Mesenchymal stem cell (in vitro differentiated cells and primary cell): ENCODE measurements at regions not wholly inside any gene's neighbourhood (a gene's known extent, or its start where the extent isn't known, plus 50 kb on each side); places are given as distances from the start of the nearest gene placed in this dataset.

ENCODE experiments used
- DNase-seq: peaks from one replicate; pipeline ENCODE4 v3.0.0-alpha.2; 2013
- H2AFZ ChIP-seq: one replicate; pipeline ENCODE4 v1.6.1; 2013; ENCODE audit warnings: low read depth, mild to moderate bottlenecking, control low read depth, inconsistent platforms, low read length, moderate library complexity
- H2AK5ac ChIP-seq: 2 replicates; pipeline ENCODE4 v1.6.1; 2013; ENCODE audit warnings: low read length, moderate library complexity, mild to moderate bottlenecking, inconsistent platforms; ENCODE audit not compliant: severe bottlenecking
- H2BK120ac ChIP-seq: one replicate; pipeline ENCODE4 v1.6.1; 2013; ENCODE audit warnings: low read depth, mild to moderate bottlenecking, inconsistent platforms, low read length, moderate library complexity
- H2BK12ac ChIP-seq, 2 experiments: one replicate each; pipeline ENCODE4 v1.6.1; 2013; ENCODE audit warnings: inconsistent platforms in 2 of 2, low read length in 2 of 2, mild to moderate bottlenecking in 2 of 2, moderate library complexity in 2 of 2, control low read depth in 1 of 2
- H2BK15ac ChIP-seq: one replicate; pipeline ENCODE4 v1.6.1; 2013; ENCODE audit warnings: mild to moderate bottlenecking, low read depth, inconsistent platforms; ENCODE audit not compliant: poor library complexity, severe bottlenecking
- H2BK5ac ChIP-seq: 2 replicates; pipeline ENCODE4 v1.6.1; 2013; ENCODE audit warnings: low read depth, mild to moderate bottlenecking, low read length, control low read depth, inconsistent platforms; ENCODE audit not compliant: poor library complexity, severe bottlenecking
- H3K14ac ChIP-seq, 2 experiments: one replicate each; pipeline ENCODE4 v1.6.1; 2013; ENCODE audit warnings: inconsistent platforms in 2 of 2, low read length in 2 of 2, control low read depth in 1 of 2, mild to moderate bottlenecking in 1 of 2, moderate library complexity in 1 of 2
- H3K18ac ChIP-seq, 2 experiments: one replicate each; pipeline ENCODE4 v1.6.1; 2013; ENCODE audit warnings: inconsistent platforms in 2 of 2, low read length in 2 of 2, control low read depth in 1 of 2, low read depth in 1 of 2, mild to moderate bottlenecking in 1 of 2
- H3K23ac ChIP-seq, 2 experiments: one replicate each; pipeline ENCODE4 v1.6.1; 2013; ENCODE audit warnings: inconsistent platforms in 2 of 2, low read length in 2 of 2, mild to moderate bottlenecking in 2 of 2, moderate library complexity in 2 of 2, control low read depth in 1 of 2
- H3K27ac ChIP-seq: 2 replicates; pipeline ENCODE4 v1.5.1; 2013; ENCODE audit warnings: mild to moderate bottlenecking, moderate library complexity, low read length, control low read depth, inconsistent platforms; ENCODE audit not compliant: poor library complexity, severe bottlenecking
- H3K27me3 ChIP-seq, 2 experiments: 2 replicates each; pipeline versions ENCODE4 v1.6.1 to v1.7.0; 2013; ENCODE audit warnings: low read length in 2 of 2, mild to moderate bottlenecking in 2 of 2, moderate library complexity in 2 of 2, control low read depth in 1 of 2, inconsistent platforms in 1 of 2; ENCODE audit not compliant: control insufficient read depth in 1 of 2, insufficient read depth in 1 of 2
- H3K36me3 ChIP-seq, 2 experiments: 2 replicates each; pipeline versions ENCODE4 v1.6.1 to v1.7.0; 2013; ENCODE audit warnings: low read length in 2 of 2, control low read depth in 1 of 2, inconsistent platforms in 1 of 2, low read depth in 1 of 2, mild to moderate bottlenecking in 1 of 2; ENCODE audit not compliant: insufficient read depth in 2 of 2, control insufficient read depth in 1 of 2
- H3K4ac ChIP-seq, 2 experiments: one replicate each; pipeline ENCODE4 v1.6.1; 2013; ENCODE audit warnings: inconsistent platforms in 2 of 2, low read length in 2 of 2, mild to moderate bottlenecking in 2 of 2, moderate library complexity in 2 of 2, control low read depth in 1 of 2, low read depth in 1 of 2
- H3K4me1 ChIP-seq: 2 replicates; pipeline ENCODE4 v1.6.1; 2013; ENCODE audit warnings: low read depth, low read length, control low read depth; ENCODE audit not compliant: control insufficient read depth, insufficient read depth
- H3K4me2 ChIP-seq: 2 replicates; pipeline ENCODE4 v1.6.1; 2013; ENCODE audit warnings: low read length, mild to moderate bottlenecking, inconsistent platforms; ENCODE audit not compliant: poor library complexity, severe bottlenecking
- H3K4me3 ChIP-seq, 2 experiments: 2 replicates each; pipeline versions ENCODE4 v1.5.1 to v1.7.0; 2013; ENCODE audit warnings: low read length in 2 of 2, mild to moderate bottlenecking in 2 of 2, control low read depth in 1 of 2, low read depth in 1 of 2; ENCODE audit not compliant: insufficient read depth in 1 of 2
- H3K79me1 ChIP-seq: replicated peaks from 2 replicates; pipeline ENCODE4 v1.6.1; 2013; ENCODE audit warnings: mild to moderate bottlenecking, control low read depth, low read length, inconsistent platforms; ENCODE audit not compliant: poor library complexity, severe bottlenecking
- H3K9ac ChIP-seq: 2 replicates; pipeline ENCODE4 v1.7.0; 2013; ENCODE audit warnings: mild to moderate bottlenecking, low read length, moderate library complexity
- H3K9me3 ChIP-seq: 2 replicates; pipeline ENCODE4 v1.7.0; 2013; ENCODE audit warnings: mild to moderate bottlenecking, low read length; ENCODE audit not compliant: control insufficient read depth
- H4K8ac ChIP-seq: one replicate; pipeline ENCODE4 v1.6.1; 2013; ENCODE audit warnings: inconsistent platforms, mild to moderate bottlenecking, low read length, moderate library complexity
- H4K91ac ChIP-seq: one replicate; pipeline ENCODE4 v1.6.1; 2013; ENCODE audit warnings: mild to moderate bottlenecking, low read length, inconsistent platforms
- WGBS: methylation state at CpG from one replicate; pipeline ENCODE4 v1.1.7; 2013; ENCODE audit warnings: mixed read lengths; 5-methylcytosine and 5-hydroxymethylcytosine counted together

DNA sequence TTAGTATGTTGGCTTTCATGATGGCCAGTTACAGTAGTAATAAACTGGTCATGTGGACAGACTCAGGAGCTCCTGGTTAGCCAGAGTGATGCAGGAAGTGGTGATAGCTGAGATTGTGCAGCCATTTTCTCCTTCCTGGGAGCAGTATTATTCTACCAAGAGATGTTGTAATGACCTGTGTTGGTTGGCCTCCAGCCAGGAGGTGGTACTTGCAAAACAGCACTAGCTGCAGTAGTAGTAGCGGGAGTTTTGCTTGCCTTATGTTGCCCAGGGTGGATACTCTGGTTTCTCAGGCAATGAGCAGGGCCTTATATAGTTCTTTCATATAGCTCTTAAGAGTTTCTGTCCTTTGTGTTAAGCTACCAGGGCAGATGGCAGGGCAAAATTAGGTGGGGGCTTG, 998.8 kb downstream of the GLUD2 start:
- Histone ChIP-seq H3K4me2 (no peak overlapping the region), H4K8ac (no peak overlapping the region), H2BK120ac (no peak overlapping the region), H3K18ac (no peak overlapping the region), H3K4ac (no peak overlapping the region), H3K4me1 (no peaks in the 10 kb centered on the region), H3K36me3 (no peaks in the 10 kb centered on the region), H2BK15ac (no peak overlapping the region), H3K4me3 (no peak overlapping the region), H3K27me3 (no peaks in the 10 kb centered on the region), H3K27ac (no peak overlapping the region), H2BK5ac (no peak overlapping the region), H2AFZ (no peak overlapping the region), H3K14ac (no peak overlapping the region), H2AK5ac (no peak overlapping the region), H3K23ac (no peak overlapping the region), H4K91ac (no peak overlapping the region), H3K9me3 (peaks cover 2% of the 10 kb centered on the region), H2BK12ac (no peak overlapping the region), H3K9ac (no peak overlapping the region), H3K79me1 (no peaks in the 10 kb centered on the region)
- 56% methylated on average over 1 of the region's 1 CpG for WGBS
- no peak for DNase-seq

DNA sequence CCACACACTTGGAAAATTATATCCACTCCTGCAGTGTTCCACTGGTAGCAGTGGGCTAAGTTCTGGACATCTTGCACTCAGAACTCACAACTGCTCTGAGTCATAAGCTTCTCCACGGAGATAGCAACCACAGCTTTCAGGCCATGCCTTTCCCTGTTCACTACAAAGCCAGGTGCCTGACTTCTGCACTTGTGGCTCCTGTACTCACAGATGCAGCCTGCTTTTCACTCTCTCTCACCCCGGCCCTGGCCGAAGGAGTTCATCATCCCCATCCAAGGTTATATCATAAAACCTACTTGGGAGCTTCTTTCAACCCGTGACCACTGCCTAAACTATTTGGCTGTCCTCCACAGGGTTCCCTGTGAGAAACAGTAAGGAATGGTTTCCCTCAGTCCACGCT, 999.4 kb downstream of the GLUD2 start:
- no peak overlapping the region for H2BK12ac ChIP-seq
- no peak overlapping the region for H3K23ac ChIP-seq
- H3K27ac ChIP-seq: no peak overlapping the region
- no peak overlapping the region for H3K4me3 ChIP-seq
- no peak overlapping the region for H2AFZ ChIP-seq
- H3K9ac ChIP-seq: no peak overlapping the region
- H2BK120ac ChIP-seq: no peak overlapping the region
- no peaks in the 10 kb centered on the region for H3K79me1 ChIP-seq
- no peak overlapping the region for H4K91ac ChIP-seq
- no peak overlapping the region for H4K8ac ChIP-seq
- no peak overlapping the region for H2BK15ac ChIP-seq
- H3K27me3 ChIP-seq: no peaks in the 10 kb centered on the region
- H3K4me1 ChIP-seq: no peaks in the 10 kb centered on the region
- H3K4ac ChIP-seq: no peak overlapping the region
- no peak overlapping the region for H2AK5ac ChIP-seq
- H3K36me3 ChIP-seq: no peaks in the 10 kb centered on the region
- DNase-seq: no peak
- H3K4me2 ChIP-seq: no peak overlapping the region
- H3K9me3 ChIP-seq: peaks cover 2% of the 10 kb centered on the region
- H2BK5ac ChIP-seq: no peak overlapping the region
- H3K18ac ChIP-seq: no peak overlapping the region
- WGBS: 66% methylated on average over 4 of the region's 5 CpGs
- no peak overlapping the region for H3K14ac ChIP-seq

DNA sequence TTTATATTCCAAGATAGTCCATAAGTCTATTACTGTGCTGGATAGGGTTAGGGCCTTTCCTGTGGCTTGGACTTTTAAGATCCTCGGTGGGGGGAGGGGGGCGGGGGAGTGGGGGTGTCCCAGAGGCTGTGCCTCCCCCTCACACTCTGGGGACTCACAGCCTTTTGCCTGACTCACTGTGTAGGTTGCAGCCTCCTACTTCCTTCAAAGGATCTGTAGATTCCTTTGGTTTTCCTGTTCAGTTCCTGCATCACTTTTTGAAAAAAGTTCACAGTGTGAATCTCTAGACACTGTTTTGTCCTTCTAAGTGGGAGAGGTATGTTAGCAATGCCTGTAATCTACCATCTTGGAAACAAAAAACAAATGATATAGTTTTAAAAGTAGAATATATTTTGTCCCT, 999.9 kb downstream of the GLUD2 start:
- Histone ChIP-seq H3K4me2 (no peak overlapping the region), H3K4ac (no peak overlapping the region), H2BK15ac (no peak overlapping the region), H2BK12ac (no peak overlapping the region), H3K23ac (no peak overlapping the region), H3K18ac (no peak overlapping the region), H2AFZ (no peak overlapping the region), H3K27ac (no peak overlapping the region), H3K9me3 (peaks cover 2% of the 10 kb centered on the region), H4K91ac (no peak overlapping the region), H3K79me1 (no peaks in the 10 kb centered on the region), H3K27me3 (no peaks in the 10 kb centered on the region), H3K9ac (no peak overlapping the region), H2BK120ac (no peak overlapping the region), H2BK5ac (no peak overlapping the region), H3K14ac (no peak overlapping the region), H3K36me3 (no peaks in the 10 kb centered on the region), H4K8ac (no peak overlapping the region), H2AK5ac (no peak overlapping the region), H3K4me1 (no peaks in the 10 kb centered on the region), H3K4me3 (no peak overlapping the region)
- WGBS: 40% methylated on average over 1 of the region's 2 CpGs
- no peak for DNase-seq

GRCh38 chrX:122055460-122055859, 1008.0 kb downstream of the GLUD2 start:
- Histone ChIP-seq H3K14ac (no peak overlapping the region), H2BK15ac (no peak overlapping the region), H3K4ac (no peak overlapping the region), H3K27me3 (no peaks in the 10 kb centered on the region), H3K9me3 (no peaks in the 10 kb centered on the region), H2AFZ (no peak overlapping the region), H2BK12ac (no peak overlapping the region), H2BK120ac (no peak overlapping the region), H4K91ac (no peak overlapping the region), H2BK5ac (no peak overlapping the region), H3K4me1 (no peaks in the 10 kb centered on the region), H3K79me1 (no peaks in the 10 kb centered on the region), H3K36me3 (no peaks in the 10 kb centered on the region), H3K23ac (no peak overlapping the region), H3K4me2 (no peak overlapping the region), H2AK5ac (no peak overlapping the region), H3K4me3 (no peak overlapping the region), H3K18ac (no peak overlapping the region), H4K8ac (no peak overlapping the region), H3K9ac (no peak overlapping the region), H3K27ac (no peak overlapping the region)
- WGBS: 43% methylated on average over 1 of the region's 2 CpGs
- no peak for DNase-seq
